ENCODE measurements at regions not wholly inside any gene's neighbourhood (a gene's known extent, or its start where the extent isn't known, plus 50 kb on each side); places are given as distances from the start of the nearest gene placed in this dataset.

- no peak overlapping the region for H3K27ac ChIP-seq
- intact Hi-C loops (cut with DNase I): no loop called here
- H3K4me3 ChIP-seq: no peak overlapping the region
- DNase-seq (no peak), ATAC-seq (no peak)
- H3K27me3 ChIP-seq (ENCODE audit: insufficient read depth in 3 of 3, low read length in 2 of 3): no peaks in the 10 kb centered on the region
- H3K36me3 ChIP-seq (ENCODE audit: insufficient read depth in 1 of 2, low read depth in 1 of 2): no peaks in the 10 kb centered on the region
- TF ChIP-seq CTCF (IDR thresholded peaks at IDR 0.05): no peak
- H3K9me3 ChIP-seq: no peaks in the 10 kb centered on the region
- 83 to 85% (median 83%) methylated on average over 8 of the region's 8 CpGs for WGBS, 3 donors
- H3K4me1 ChIP-seq: no peaks in the 10 kb centered on the region
Observed at GRCh38 chr6:48213076-48213788, 102.2 kb upstream of the PTCHD4 start.

- WGBS, 3 donors: 40 to 51% (median 47%) methylated on average over 3 of the region's 3 CpGs
Observed at GRCh38 chr6:48212501-48212900, 101.5 kb upstream of the PTCHD4 start.

GRCh38 chr6:48206091-48206490 is 95.1 kb upstream of the PTCHD4 start:
- intact Hi-C loops (cut with DNase I): no loop called here
- no peaks in the 10 kb centered on the region for H3K4me1 ChIP-seq
- no peak overlapping the region for H3K27ac ChIP-seq
- no peaks in the 10 kb centered on the region for H3K27me3 ChIP-seq (ENCODE audit: insufficient read depth in 3 of 3, low read length in 2 of 3)
- DNase-seq (no peak), ATAC-seq (no peak)
- TF ChIP-seq CTCF (IDR thresholded peaks at IDR 0.05): no peak
- WGBS, 3 donors: 50 to 55% (median 51%) methylated on average over 1 of the region's 1 CpG
- H3K36me3 ChIP-seq (ENCODE audit: insufficient read depth in 1 of 2, low read depth in 1 of 2): no peaks in the 10 kb centered on the region
- no peaks in the 10 kb centered on the region for H3K9me3 ChIP-seq
- no peak overlapping the region for H3K4me3 ChIP-seq

More at GRCh38 chr6:48212501-48212900, 101.5 kb upstream of the PTCHD4 start:
- H3K9me3 ChIP-seq: no peaks in the 10 kb centered on the region
- no peak for DNase-seq
- TF ChIP-seq CTCF (IDR thresholded peaks at IDR 0.05): no peak
- H3K27me3 ChIP-seq (ENCODE audit: insufficient read depth in 3 of 3, low read length in 2 of 3): no peaks in the 10 kb centered on the region
- H3K4me3 ChIP-seq: no peak overlapping the region
- H3K4me1 ChIP-seq: no peaks in the 10 kb centered on the region
- no peaks in the 10 kb centered on the region for H3K36me3 ChIP-seq (ENCODE audit: insufficient read depth in 1 of 2, low read depth in 1 of 2)
- H3K27ac ChIP-seq: no peak overlapping the region
- intact Hi-C loops (cut with DNase I): no loop called here
- no peak for ATAC-seq

GRCh38 chr6:48200869-48201390 is 89.9 kb upstream of the PTCHD4 start:
- no peak for TF ChIP-seq CTCF (IDR thresholded peaks at IDR 0.05)
- Histone ChIP-seq H3K4me3 (no peak overlapping the region), H3K36me3 (ENCODE audit: insufficient read depth in 1 of 2, low read depth in 1 of 2) (no peaks in the 10 kb centered on the region), H3K9me3 (no peaks in the 10 kb centered on the region), H3K27ac (no peak overlapping the region), H3K4me1 (no peaks in the 10 kb centered on the region), H3K27me3 (ENCODE audit: insufficient read depth in 3 of 3, low read length in 2 of 3) (no peaks in the 10 kb centered on the region)
- intact Hi-C loops (cut with DNase I): no loop called here
- WGBS, 3 donors: 51 to 56% (median 55%) methylated on average over 3 of the region's 3 CpGs
- DNase-seq: no peak
- no peak for ATAC-seq

- H3K4me1 ChIP-seq: no peaks in the 10 kb centered on the region
- WGBS, 3 donors: 80 to 93% (median 86%) methylated on average over 2 of the region's 2 CpGs
- H3K4me3 ChIP-seq: no peak overlapping the region
- ATAC-seq (no peak), DNase-seq (no peak)
- no peaks in the 10 kb centered on the region for H3K36me3 ChIP-seq (ENCODE audit: insufficient read depth in 1 of 2, low read depth in 1 of 2)
- H3K9me3 ChIP-seq: no peaks in the 10 kb centered on the region
- intact Hi-C loops (cut with DNase I): no loop called here
- no peaks in the 10 kb centered on the region for H3K27me3 ChIP-seq (ENCODE audit: insufficient read depth in 3 of 3, low read length in 2 of 3)
- no peak overlapping the region for H3K27ac ChIP-seq
- TF ChIP-seq CTCF (IDR thresholded peaks at IDR 0.05): no peak
Observed at GRCh38 chr6:48199499-48199898, 88.5 kb upstream of the PTCHD4 start.

All from psoas muscle (tissue), 7 donors.